ENCODE measurements at regions not wholly inside any gene's neighbourhood (a gene's known extent, or its start where the extent isn't known, plus 50 kb on each side); places are given as distances from the start of the nearest gene placed in this dataset.

- TF ChIP-seq GATA2 (IDR thresholded peaks at IDR 0.05; ENCODE audit: low read depth, low read length) (no peak), GATA3 (IDR thresholded peaks at IDR 0.05; ENCODE audit: low read depth, low read length) (no peak)
Measured at GRCh38 chr13:44317752-44318151, 55.9 kb upstream of the SERP2 start.
